Activated CD8-positive, alpha-beta memory T cell treated with anti-CD3 and anti-CD28 coated beads for 36 hours (primary cell): ENCODE measurements at regions not wholly inside any gene's neighbourhood (a gene's known extent, or its start where the extent isn't known, plus 50 kb on each side); places are given as distances from the start of the nearest gene placed in this dataset.

Experiments
- CTCF ChIA-PET: fragments of 350-600 bp; sonication (Branson Sonifier 250); formaldehyde crosslinking; loops from one replicate; lab custom pipeline; 2021; ENCODE audit warnings: antibody characterized with exemption; lab: Charles Lee
- POLR2A ChIA-PET: fragments of 350-600 bp; sonication (Branson Sonifier 250); formaldehyde crosslinking; loops from one replicate; lab custom pipeline; 2021; ENCODE audit warnings: antibody characterized with exemption; lab: Charles Lee

- CTCF ChIA-PET: no interaction called here
- POLR2A ChIA-PET: no interaction called here
Measured at GRCh38 chr22:49448526-49448925, 379.1 kb downstream of the BRD1 start.

DNA sequence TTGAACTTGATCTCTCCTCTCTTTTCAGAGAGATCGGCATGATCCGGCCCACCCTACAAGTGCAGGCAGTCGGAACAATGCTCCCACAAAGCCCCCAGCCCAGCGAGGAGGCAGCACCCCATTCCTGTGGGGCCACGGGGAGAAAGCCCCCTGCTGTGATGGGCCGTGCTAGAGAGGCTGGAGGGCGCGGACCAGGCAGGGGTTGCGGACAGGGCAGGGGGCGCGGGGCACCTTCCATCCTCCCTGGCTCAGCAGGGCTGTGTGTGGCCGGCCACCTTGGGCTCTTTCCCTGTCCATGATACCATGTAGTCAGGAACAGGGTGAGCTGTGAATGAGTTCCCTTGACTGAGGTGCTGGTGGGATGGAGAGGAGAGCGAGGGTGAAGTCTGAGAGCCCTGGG is 379.8 kb downstream of the BRD1 start:
- POLR2A ChIA-PET: no interaction called here

GRCh38 chr22:49446759-49447710 is 380.6 kb downstream of the BRD1 start:
- CTCF ChIA-PET: no interaction called here

More for the DNA sequence above, 379.8 kb downstream of the BRD1 start:
- CTCF ChIA-PET: no interaction called here

GRCh38 chr22:49446145-49446758 is 381.4 kb downstream of the BRD1 start:
- POLR2A ChIA-PET: no interaction called here

More at GRCh38 chr22:49446759-49447710, 380.6 kb downstream of the BRD1 start:
- POLR2A ChIA-PET: no interaction called here

DNA sequence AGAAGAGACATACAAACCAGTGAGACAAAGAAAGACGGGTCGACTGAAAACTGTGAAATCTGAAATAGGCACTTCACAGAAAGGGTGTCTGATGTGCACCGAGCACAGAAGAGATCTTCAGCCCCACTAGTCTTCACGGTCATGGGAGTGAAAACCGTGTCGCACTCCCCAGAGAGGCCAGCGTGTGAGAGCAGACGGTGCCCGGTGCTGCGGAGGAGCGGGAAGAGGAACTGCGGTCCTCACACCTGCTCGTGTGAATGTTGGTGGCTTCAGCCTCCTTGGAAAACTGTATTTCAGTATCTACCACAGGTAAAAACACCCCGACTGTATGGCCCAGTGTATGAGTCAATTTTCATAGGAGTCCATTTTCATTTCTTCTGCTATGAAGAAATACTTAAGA is 382.9 kb downstream of the BRD1 start:
- ChIA-PET POLR2A (no interaction called here), CTCF (no interaction called here)

More at GRCh38 chr22:49446145-49446758, 381.4 kb downstream of the BRD1 start:
- CTCF ChIA-PET: no interaction called here

GRCh38 chr22:49440931-49441330 is 386.7 kb downstream of the BRD1 start:
- CTCF ChIA-PET: no interaction called here
- POLR2A ChIA-PET: no interaction called here

DNA sequence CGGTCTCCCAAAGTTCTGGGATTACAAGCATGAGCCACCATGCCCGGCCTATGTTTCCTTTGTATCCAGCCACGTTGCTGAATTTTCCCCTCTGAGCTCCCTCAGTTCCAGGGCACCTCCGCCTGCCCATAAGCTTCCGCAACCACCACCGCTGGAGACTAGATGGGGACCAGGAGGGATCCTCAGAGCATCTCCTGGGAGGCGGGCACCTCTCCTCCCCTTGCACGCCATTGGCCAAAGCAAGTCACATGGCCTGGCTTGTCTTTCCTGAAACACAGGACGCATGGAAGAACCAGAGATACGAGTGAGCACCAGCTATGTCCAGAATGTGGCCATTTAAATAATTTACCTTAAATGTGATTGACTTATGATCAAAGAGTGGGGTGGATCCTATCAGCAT is 388.3 kb downstream of the BRD1 start:
- ChIA-PET POLR2A (no interaction called here), CTCF (no interaction called here)

DNA sequence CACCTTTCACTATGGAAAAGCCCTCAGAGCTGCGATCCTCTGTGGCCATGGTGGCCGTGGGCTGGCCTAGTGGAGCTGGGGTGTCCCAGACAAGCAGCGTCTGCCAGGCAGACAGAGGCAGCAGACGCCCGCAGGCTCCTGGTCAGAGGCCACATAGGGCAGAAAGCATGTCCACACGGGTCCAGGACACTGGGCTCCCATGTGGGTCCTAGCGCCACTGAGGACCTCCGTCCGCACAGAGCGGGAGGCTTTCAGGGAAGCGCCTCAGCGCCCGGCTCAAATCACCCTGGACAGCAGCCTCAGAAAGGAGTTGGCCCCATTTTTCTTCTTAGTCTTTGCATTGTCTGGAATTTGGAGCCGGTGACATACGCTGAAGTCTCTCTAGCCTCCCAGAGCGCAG is 389.7 kb downstream of the BRD1 start:
- ChIA-PET POLR2A (no interaction called here), CTCF (no interaction called here)

DNA sequence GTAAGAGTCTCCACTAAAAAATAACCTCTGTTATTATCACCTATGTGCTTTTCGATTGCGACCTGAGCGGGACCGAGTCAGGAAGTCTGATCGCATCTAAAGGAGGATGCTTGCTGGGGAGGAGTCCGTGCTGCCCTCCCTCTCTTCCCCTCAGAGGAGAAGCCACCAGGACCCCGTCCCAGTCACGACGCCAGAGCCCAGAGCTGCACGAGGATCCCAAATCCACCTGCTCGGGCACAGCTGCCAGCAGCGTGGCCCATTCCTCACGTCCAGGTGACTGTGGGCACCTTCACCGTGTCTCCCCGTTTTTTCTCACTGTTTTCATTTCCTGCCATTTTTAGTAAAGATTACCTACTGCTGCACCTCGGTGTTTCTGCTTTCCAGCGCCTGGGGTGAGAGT is 390.3 kb downstream of the BRD1 start:
- ChIA-PET POLR2A (no interaction called here), CTCF (no interaction called here)

DNA sequence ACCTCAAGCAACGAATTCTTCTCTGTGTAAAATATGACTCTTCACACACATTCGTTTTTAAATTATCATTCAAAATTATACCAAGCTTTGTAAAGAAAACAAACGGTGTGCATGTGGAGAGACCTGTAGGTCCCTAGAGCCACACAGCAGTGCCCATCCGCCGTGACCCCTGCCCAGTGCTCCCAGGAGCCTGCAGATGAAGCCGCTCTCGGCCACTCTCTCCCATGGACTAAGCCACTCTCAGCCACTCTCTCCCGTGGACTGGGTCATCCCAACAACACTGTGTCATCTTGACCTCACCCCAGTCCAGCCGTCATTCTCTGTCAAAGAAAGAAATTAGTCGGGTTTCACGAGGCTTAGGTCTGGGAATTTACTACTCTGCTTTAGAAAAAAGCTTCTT is 391.6 kb downstream of the BRD1 start:
- POLR2A ChIA-PET: no interaction called here
- CTCF ChIA-PET: no interaction called here

GRCh38 chr22:49435596-49435995 is 392.1 kb downstream of the BRD1 start:
- ChIA-PET CTCF (no interaction called here), POLR2A (no interaction called here)

GRCh38 chr22:49433717-49434611 is 393.7 kb downstream of the BRD1 start:
- POLR2A ChIA-PET: no interaction called here
- CTCF ChIA-PET: no interaction called here

DNA sequence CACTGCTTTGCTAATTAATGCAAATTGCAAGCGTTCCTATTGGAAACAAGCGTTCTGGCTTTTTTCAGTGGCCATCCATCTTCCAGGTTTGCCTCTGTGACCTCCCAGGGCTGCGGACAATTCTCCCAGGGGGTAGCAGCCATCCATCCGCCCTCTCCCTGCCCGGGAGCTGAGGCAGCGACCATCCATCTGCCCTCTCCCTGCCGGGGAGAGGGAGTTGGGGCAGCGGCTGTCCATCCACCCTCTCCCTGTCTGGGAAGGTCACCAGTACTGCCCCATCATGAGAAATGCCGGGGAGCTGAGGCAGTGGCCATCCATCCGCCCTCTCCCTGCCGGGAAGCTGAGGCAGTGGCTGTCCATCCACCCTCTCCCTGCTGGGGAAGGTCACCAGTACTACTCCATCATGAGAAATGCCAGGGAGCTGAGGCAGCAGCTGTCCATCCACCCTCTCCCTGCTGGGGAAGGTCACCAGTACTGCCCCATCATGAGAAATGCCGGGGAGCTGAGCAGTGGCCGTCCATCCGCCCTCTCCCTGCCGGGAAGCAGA is 394.7 kb downstream of the BRD1 start:
- ChIA-PET POLR2A (no interaction called here), CTCF (no interaction called here)

- POLR2A ChIA-PET: no interaction called here
Measured at GRCh38 chr22:49432211-49432896, 395.3 kb downstream of the BRD1 start.

GRCh38 chr22:49431551-49431950 is 396.1 kb downstream of the BRD1 start:
- ChIA-PET CTCF (no interaction called here), POLR2A (no interaction called here)

More at GRCh38 chr22:49432211-49432896, 395.3 kb downstream of the BRD1 start:
- CTCF ChIA-PET: no interaction called here

GRCh38 chr22:49429066-49429465 is 398.6 kb downstream of the BRD1 start:
- POLR2A ChIA-PET: no interaction called here
- CTCF ChIA-PET: no interaction called here

GRCh38 chr22:49427941-49428340 is 399.7 kb downstream of the BRD1 start:
- ChIA-PET POLR2A (no interaction called here), CTCF (no interaction called here)

DNA sequence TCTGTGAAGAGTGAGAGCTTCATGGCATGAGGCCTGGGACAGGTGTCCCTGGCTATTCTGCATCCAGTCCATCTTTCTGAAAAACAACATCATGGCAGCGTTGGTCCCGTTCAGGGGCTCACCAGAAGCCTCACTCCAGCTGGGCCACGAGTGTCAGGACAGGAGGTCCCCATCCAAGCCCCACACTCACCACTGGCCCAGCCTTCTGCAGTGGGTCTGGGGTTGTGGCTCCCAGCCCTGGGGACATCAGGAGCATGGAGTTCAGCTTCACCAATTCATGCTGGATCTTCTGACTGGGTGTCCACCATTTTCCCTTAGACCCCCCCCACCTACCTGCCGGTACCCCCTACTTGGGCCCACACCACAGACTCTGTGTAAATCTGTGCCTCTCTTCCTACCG is 400.3 kb downstream of the BRD1 start:
- ChIA-PET CTCF (no interaction called here), POLR2A (no interaction called here)

DNA sequence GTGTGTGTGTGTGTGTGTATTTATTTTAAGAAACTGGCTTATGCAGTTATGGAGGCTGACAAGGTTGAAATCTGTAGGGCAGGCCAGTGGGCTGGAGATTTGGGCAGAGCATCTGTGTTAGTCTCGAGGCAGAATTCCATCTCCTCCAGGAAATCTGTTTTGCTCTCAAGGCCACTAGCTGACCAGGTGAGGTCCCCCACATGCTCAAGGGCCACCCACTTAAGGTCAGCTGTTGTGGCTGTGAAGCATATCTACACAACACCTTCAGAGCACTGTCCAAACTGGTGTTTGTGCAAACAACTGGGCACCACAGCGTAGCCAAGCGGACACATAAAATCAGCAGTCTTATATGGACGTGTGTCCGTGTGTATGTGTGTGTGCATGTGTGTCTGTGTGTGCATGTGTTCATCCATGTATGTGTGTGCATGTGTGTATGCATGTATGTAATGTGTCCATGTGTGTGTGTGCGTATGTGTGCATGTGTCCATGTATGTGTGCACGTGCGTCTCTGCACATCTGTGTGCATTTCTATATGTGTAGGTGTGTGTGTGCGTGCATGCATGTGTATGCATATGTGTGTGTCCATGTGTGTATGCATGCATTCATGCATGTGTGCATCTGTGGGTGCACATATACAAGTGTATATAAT is 400.9 kb downstream of the BRD1 start:
- ChIA-PET POLR2A (no interaction called here), CTCF (no interaction called here)
